ENCODE measurements at regions not wholly inside any gene's neighbourhood (a gene's known extent, or its start where the extent isn't known, plus 50 kb on each side); places are given as distances from the start of the nearest gene placed in this dataset.

- peaks cover 2% of the 10 kb centered on the region in 2 experiments for H4K20me1 ChIP-seq (replicated peaks in 1 of 2; ENCODE audit: control insufficient read depth in 1 of 2, insufficient read depth in 2 of 2, low read length in 2 of 2)
- H3K4ac ChIP-seq (replicated peaks; ENCODE audit: insufficient read length, low read depth, low read length) = no peak overlapping the region
- H4K5ac ChIP-seq (ENCODE audit: insufficient read length, low read depth, low read length) = no peak overlapping the region
- FAIRE-seq (peak; percentile 68), DNase-seq (ENCODE audit: low read depth in 1 of 2, low spot score in 2 of 2) (no peak)
- 47% methylated on average over 2 of the region's 2 CpGs; no CpG with 5 or more reads in 1 of the 2 experiments for WGBS, 2 experiments (ENCODE audit: extremely low coverage in 1 of 2, insufficient coverage in 1 of 2, insufficient read length in 1 of 2, insufficient replicate concordance in 2 of 2, low coverage in 1 of 2, low lambda C conversion rate in 2 of 2, missing lambda C conversion rate in 1 of 2)
- H3K23me2 ChIP-seq (ENCODE audit: low read depth, low read length) = no peaks in the 10 kb centered on the region
- H3K27me3 ChIP-seq (replicated peaks in 1 of 4; ENCODE audit: control insufficient read depth in 3 of 4, extremely low read depth in 1 of 4, insufficient read depth in 3 of 4, low read length in 3 of 4) = 0 out of 7 replicates have a peak, but pooled peaks cover 0 to 4% (median 0%) of the 10 kb centered on the region in 4 experiments
- peak overlapping the region; percentile 57; the same call in 1 of the 2 replicates for H2AK5ac ChIP-seq (ENCODE audit: low read depth, low read length)
- peaks cover 4 to 18% (median 11%) of the 10 kb centered on the region in 4 experiments for H3K4me1 ChIP-seq (replicated peaks in 1 of 4; ENCODE audit: control insufficient read depth in 3 of 4, insufficient read depth in 4 of 4, low read length in 3 of 4)
- H3K9ac ChIP-seq (replicated peaks in 1 of 4; ENCODE audit: extremely low read depth in 1 of 4, low read depth in 3 of 4, low read length in 3 of 4) = no peak overlapping the region
- H3K9me3 ChIP-seq (ENCODE audit: insufficient read depth in 2 of 2, low read depth in 1 of 2, low read length in 1 of 2) = no peaks in the 10 kb centered on the region
- POLR2A ChIA-PET (ENCODE audit: partially characterized antibody) = interaction anchor here (0.9 kb wide), 1 partner anchor 52 kb away, joined by 3 read pairs; no protein-coding TSS in a partner anchor
- peak overlapping the region; percentile 55; the same call in 1 of the 2 replicates for H2BK20ac ChIP-seq (ENCODE audit: low read length)
- peak overlapping the region in 2 of 4 experiments; percentile 1 to 14; a peak in 1 of 8 replicates for H3K4me3 ChIP-seq (ENCODE audit: extremely low read depth in 1 of 4, insufficient read depth in 2 of 4, low read depth in 3 of 4, low read length in 4 of 4)
- H3K14ac ChIP-seq (ENCODE audit: insufficient read length) = no peak overlapping the region
- no peak overlapping the region for H4K8ac ChIP-seq (ENCODE audit: extremely low read depth, insufficient read depth, low read length)
- H2BK120ac ChIP-seq (replicated peaks; ENCODE audit: low read depth, low read length) = no peak overlapping the region
- H4K91ac ChIP-seq (replicated peaks; ENCODE audit: insufficient read length, low read length) = no peak overlapping the region
- peak overlapping the region; percentile 30 to 55; a peak in 3 of 4 replicates for H3K4me2 ChIP-seq (ENCODE audit: insufficient read depth in 1 of 2, low read depth in 2 of 2, low read length in 2 of 2)
- H3K79me1 ChIP-seq (ENCODE audit: low read depth, low read length) = no peaks in the 10 kb centered on the region
- H2BK15ac ChIP-seq (ENCODE audit: low read length) = no peak overlapping the region
- no peaks in the 10 kb centered on the region for H3K79me2 ChIP-seq (ENCODE audit: control insufficient read depth in 1 of 2, insufficient read depth in 2 of 2, low read length in 2 of 2)
- CTCF ChIA-PET (ENCODE audit: partially characterized antibody) = interaction anchor here (0.7 to 1.7 kb wide), 8 partner anchors 11 to 215 kb away, joined by 3 to 4 read pairs (median 3); no protein-coding TSS in a partner anchor
- H3K56ac ChIP-seq (replicated peaks; ENCODE audit: insufficient read length, low read depth, low read length) = no peak overlapping the region
- H3K27ac ChIP-seq (ENCODE audit: low read depth, low read length) = no peak overlapping the region
- H3K23ac ChIP-seq (ENCODE audit: insufficient read length) = no peak overlapping the region
- no peak overlapping the region for H2AFZ ChIP-seq (ENCODE audit: low read length)
- H2BK5ac ChIP-seq (ENCODE audit: low read depth, low read length) = peak overlapping the region; percentile 16; the same call in 1 of the 2 replicates
- no peaks in the 10 kb centered on the region for H3K36me3 ChIP-seq (ENCODE audit: control insufficient read depth in 2 of 4, insufficient read depth in 4 of 4, low read length in 3 of 4)
- peak overlapping the region; percentile 42; the same call in 1 of the 2 replicates for H3K18ac ChIP-seq (ENCODE audit: extremely low read depth, low read length)
- H2BK12ac ChIP-seq (ENCODE audit: low read depth, low read length) = peak overlapping the region; percentile 90; the same call in 1 of the 2 replicates
- TF ChIP-seq USF2 (IDR thresholded peaks at IDR 0.05; ENCODE audit: low read length) (no peak), GABPA (IDR thresholded peaks at IDR 0.05; ENCODE audit: borderline replicate concordance, insufficient read depth, low read length) (no peak), EGR1 (IDR thresholded peaks at IDR 0.05; ENCODE audit: borderline replicate concordance, low read depth, low read length) (no peak), HDAC2 (IDR thresholded peaks at IDR 0.05; ENCODE audit: borderline replicate concordance in 1 of 2, low read depth in 2 of 2, low read length in 2 of 2) (no peak), CEBPB (IDR thresholded peaks at IDR 0.05; ENCODE audit: low read depth, low read length) (no peak), SIRT6 (IDR thresholded peaks at IDR 0.05; ENCODE audit: low read length) (no peak), CHD2 (IDR thresholded peaks at IDR 0.05; ENCODE audit: low read length) (no peak), KDM1A (IDR thresholded peaks at IDR 0.05; ENCODE audit: borderline replicate concordance, low read length) (no peak), RAD21 (IDR thresholded peaks at IDR 0.05 in 1 of 2, conservative IDR thresholded peaks at IDR 0.05 in 1 of 2; ENCODE audit: low read depth in 2 of 2, low read length in 2 of 2) (no peak)
Measured at GRCh38 chr11:134477486-134477885, 65.4 kb upstream of the B3GAT1 start.
